H9 (cell line): ENCODE measurements at regions not wholly inside any gene's neighbourhood (a gene's known extent, or its start where the extent isn't known, plus 50 kb on each side); places are given as distances from the start of the nearest gene placed in this dataset.

Source experiments
- DNase-seq: peaks from one replicate; pipeline ENCODE4 v3.0.0-alpha.2; 2017
- H2AFZ ChIP-seq: one replicate; pipeline ENCODE4 v1.6.1; 2013; ENCODE audit warnings: mild to moderate bottlenecking, low read length, control low read depth, moderate library complexity
- H2AK5ac ChIP-seq: 2 replicates; pipeline ENCODE4 v1.6.1; 2013; ENCODE audit warnings: low read length, control low read depth, mixed read lengths; ENCODE audit not compliant: insufficient read length
- H2BK120ac ChIP-seq: one replicate; pipeline ENCODE4 v1.6.1; 2013; ENCODE audit warnings: low read depth, mild to moderate bottlenecking, low read length, control low read depth, inconsistent platforms; ENCODE audit not compliant: poor library complexity, severe bottlenecking
- H2BK12ac ChIP-seq: 2 replicates; pipeline ENCODE4 v1.6.1; 2013; ENCODE audit warnings: low read length, control low read depth, mixed read lengths, low read depth; ENCODE audit not compliant: insufficient read length
- H2BK15ac ChIP-seq: 2 replicates; pipeline ENCODE4 v1.6.1; 2013; ENCODE audit warnings: low read depth, low read length, control low read depth
- H2BK20ac ChIP-seq: one replicate; pipeline ENCODE4 v1.6.1; 2013; ENCODE audit warnings: low read depth, mild to moderate bottlenecking, low read length, control low read depth, inconsistent platforms; ENCODE audit not compliant: poor library complexity, severe bottlenecking
- H2BK5ac ChIP-seq: 2 replicates; pipeline ENCODE4 v1.6.1; 2013; ENCODE audit warnings: low read length, control low read depth, mixed read lengths; ENCODE audit not compliant: insufficient read length
- H3K14ac ChIP-seq: 2 replicates; pipeline ENCODE4 v1.6.1; 2013; ENCODE audit warnings: low read length, control low read depth; ENCODE audit not compliant: insufficient read depth
- H3K18ac ChIP-seq: 2 replicates; pipeline ENCODE4 v1.6.1; 2013; ENCODE audit warnings: low read depth, mild to moderate bottlenecking, mixed read lengths, low read length, control low read depth; ENCODE audit not compliant: insufficient read length
- H3K23ac ChIP-seq: 2 replicates; pipeline ENCODE4 v1.6.1; 2013; ENCODE audit warnings: low read length, control low read depth, mixed read lengths, low read depth; ENCODE audit not compliant: insufficient read length
- H3K23me2 ChIP-seq: 2 replicates; pipeline ENCODE4 v1.6.1; 2013; ENCODE audit warnings: low read depth, mild to moderate bottlenecking, mixed read lengths, low read length, control low read depth; ENCODE audit not compliant: insufficient read length, poor library complexity, severe bottlenecking
- H3K27ac ChIP-seq: 2 replicates; pipeline ENCODE4 v1.5.1; 2013; ENCODE audit warnings: low read length, control low read depth, mixed read lengths, low read depth; ENCODE audit not compliant: insufficient read length
- H3K27me3 ChIP-seq: 2 replicates; pipeline ENCODE4 v1.6.1; 2013; ENCODE audit warnings: low read length, control low read depth, inconsistent platforms; ENCODE audit not compliant: insufficient read depth
- H3K4ac ChIP-seq: 2 replicates; pipeline ENCODE4 v1.6.1; 2013; ENCODE audit warnings: low read depth, mild to moderate bottlenecking, control low read depth, inconsistent platforms, low read length, moderate library complexity
- H3K4me1 ChIP-seq: 2 replicates; pipeline ENCODE4 v1.6.1; 2013; ENCODE audit warnings: low read length, control low read depth, inconsistent platforms; ENCODE audit not compliant: insufficient read depth
- H3K4me2 ChIP-seq: 2 replicates; pipeline ENCODE4 v1.6.1; 2013; ENCODE audit warnings: low read length, control low read depth, mixed read lengths; ENCODE audit not compliant: insufficient read length, insufficient read depth
- H3K56ac ChIP-seq: 2 replicates; pipeline ENCODE4 v1.6.1; 2013; ENCODE audit warnings: low read depth, mild to moderate bottlenecking, mixed read lengths, low read length, control low read depth; ENCODE audit not compliant: insufficient read length
- H3K79me1 ChIP-seq: 2 replicates; pipeline ENCODE4 v1.6.1; 2013; ENCODE audit warnings: low read depth, mild to moderate bottlenecking, moderate library complexity, low read length, control low read depth, inconsistent platforms; ENCODE audit not compliant: insufficient read depth, poor library complexity, severe bottlenecking
- H3K79me2 ChIP-seq: 2 replicates; pipeline ENCODE4 v1.6.1; 2013; ENCODE audit warnings: low read length, control low read depth, inconsistent platforms; ENCODE audit not compliant: insufficient read depth
- H3K9ac ChIP-seq: 2 replicates; pipeline ENCODE4 v1.6.1; 2013; ENCODE audit warnings: low read length, control low read depth, mixed read lengths; ENCODE audit not compliant: insufficient read length; ENCODE audit errors: extremely low read depth
- H3K9me3 ChIP-seq: one replicate; pipeline ENCODE4 v1.6.1; 2013; ENCODE audit warnings: low read depth, low read length, inconsistent platforms; ENCODE audit not compliant: control insufficient read depth
- H3T11ph ChIP-seq: one replicate; pipeline ENCODE4 v1.6.1; 2013; ENCODE audit warnings: mild to moderate bottlenecking, low read length, control low read depth, inconsistent platforms
- H4K20me1 ChIP-seq: one replicate; pipeline ENCODE4 v1.6.1; 2013; ENCODE audit not compliant: control insufficient read depth, insufficient read length, insufficient read depth
- H4K5ac ChIP-seq: 2 replicates; pipeline ENCODE4 v1.6.1; 2013; ENCODE audit warnings: low read depth, mild to moderate bottlenecking, mixed read lengths, low read length, control low read depth; ENCODE audit not compliant: insufficient read length
- H4K8ac ChIP-seq: replicated peaks from 2 replicates; pipeline ENCODE4 v1.6.1; 2013; ENCODE audit warnings: low read length, control low read depth, mixed read lengths, low read depth; ENCODE audit not compliant: insufficient read length
- H4K91ac ChIP-seq: 2 replicates; pipeline ENCODE4 v1.6.1; 2013; ENCODE audit warnings: low read depth, mild to moderate bottlenecking, moderate library complexity, mixed read lengths, low read length, control low read depth; ENCODE audit not compliant: insufficient read length
- H3K27ac Mint-ChIP-seq, 3 experiments: 2 replicates in 2 of 3; 3 replicates in 1 of 3; pipeline ENCODE4 v1.8.0; 2020 to 2021; ENCODE audit warnings: mixed read lengths in 3 of 3, mild to moderate bottlenecking in 1 of 3, moderate library complexity in 1 of 3
- H3K27me3 Mint-ChIP-seq: 2 replicates; pipeline ENCODE4 v1.8.0; 2021; ENCODE audit warnings: low read depth, mild to moderate bottlenecking, moderate library complexity, mixed read lengths
- H3K36me3 Mint-ChIP-seq, 3 experiments: 2 replicates in 2 of 3; 3 replicates in 1 of 3; pipeline ENCODE4 v1.8.0; 2020 to 2021; ENCODE audit warnings: low read depth in 3 of 3, mixed read lengths in 3 of 3; ENCODE audit not compliant: insufficient read depth in 1 of 3
- H3K4me1 Mint-ChIP-seq, 2 experiments: 2 replicates each; pipeline ENCODE4 v1.8.0; 2020; ENCODE audit warnings: mixed read lengths in 2 of 2
- H3K4me3 Mint-ChIP-seq, 2 experiments: 2 replicates in 1 of 2; 3 replicates in 1 of 2; pipeline ENCODE4 v1.8.0; 2020 to 2021; ENCODE audit warnings: mild to moderate bottlenecking in 2 of 2, mixed read lengths in 2 of 2, moderate library complexity in 1 of 2
- H3K9me3 Mint-ChIP-seq, 2 experiments: 2 replicates in 1 of 2; 3 replicates in 1 of 2; pipeline ENCODE4 v1.8.0; 2020; ENCODE audit warnings: mild to moderate bottlenecking in 2 of 2, mixed read lengths in 2 of 2, moderate library complexity in 1 of 2
- WGBS: extraction: QIAGEN DNeasy Blood & Tissue Kit; methylation state at CpG from one replicate; pipeline ENCODE4 v1.1.7; 2013; ENCODE audit warnings: missing lambda C conversion rate, low lambda C conversion rate, mixed read lengths; ENCODE audit not compliant: insufficient read length; ENCODE audit errors: extremely low coverage; 5-methylcytosine and 5-hydroxymethylcytosine counted together
- TF ChIP-seq, protein P1 (sequence below): fragments of 200-600 bp; sonication (generic); conservative IDR thresholded peaks from 3 replicates; pipeline ENCODE4 v1.8.0; 2021; ENCODE audit warnings: antibody characterized with exemption, mild to moderate bottlenecking

DNA sequence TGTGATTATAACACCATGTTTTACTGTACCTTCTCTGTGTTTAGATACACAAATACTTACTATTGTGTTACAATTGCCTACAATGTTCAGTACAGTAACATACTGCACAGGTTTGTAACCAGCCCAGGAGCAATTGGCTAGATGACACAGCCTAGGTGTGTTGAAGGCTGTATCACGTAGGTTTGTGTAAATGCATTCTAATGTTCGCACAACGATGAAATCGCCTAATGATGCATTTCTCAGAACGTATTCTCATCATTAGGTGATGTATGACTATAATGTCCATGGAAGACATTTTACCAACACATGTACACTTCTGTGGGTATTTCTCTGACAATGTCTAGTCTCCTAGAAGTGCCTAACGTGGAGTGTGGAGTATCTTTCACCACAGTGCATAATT, 165.9 kb upstream of the KLF7 start:
- Histone ChIP-seq H4K8ac (no peak overlapping the region), H3K9ac (no peak overlapping the region), H3K79me1 (no peaks in the 10 kb centered on the region), H3K27ac (no peak overlapping the region), H2BK12ac (no peak overlapping the region), H3T11ph (no peak overlapping the region), H2BK120ac (no peak overlapping the region), H2AFZ (no peak overlapping the region), H3K4me2 (no peak overlapping the region), H2BK15ac (no peak overlapping the region), H3K23me2 (peaks cover 6% of the 10 kb centered on the region), H2AK5ac (no peak overlapping the region), H3K23ac (no peak overlapping the region), H4K5ac (no peak overlapping the region), H3K18ac (no peak overlapping the region), H3K4me1 (peaks cover 8% of the 10 kb centered on the region; the same call in 1 of the 2 replicates), H3K56ac (no peak overlapping the region), H4K20me1 (no peaks in the 10 kb centered on the region), H3K4ac (no peak overlapping the region), H3K9me3 (no peaks in the 10 kb centered on the region), H3K14ac (no peak overlapping the region), H2BK5ac (no peak overlapping the region), H2BK20ac (no peak overlapping the region), H3K27me3 (no peaks in the 10 kb centered on the region), H3K79me2 (no peaks in the 10 kb centered on the region), H4K91ac (no peak overlapping the region)
- no CpG with 5 or more reads among the region's 6 CpGs for WGBS
- peaks cover 44 to 45% of the 10 kb centered on the region in 2 experiments for H3K4me1 Mint-ChIP-seq
- H3K27me3 Mint-ChIP-seq, result no peaks in the 10 kb centered on the region
- no peaks in the 10 kb centered on the region for H3K36me3 Mint-ChIP-seq
- TF ChIP-seq, protein P1, sequence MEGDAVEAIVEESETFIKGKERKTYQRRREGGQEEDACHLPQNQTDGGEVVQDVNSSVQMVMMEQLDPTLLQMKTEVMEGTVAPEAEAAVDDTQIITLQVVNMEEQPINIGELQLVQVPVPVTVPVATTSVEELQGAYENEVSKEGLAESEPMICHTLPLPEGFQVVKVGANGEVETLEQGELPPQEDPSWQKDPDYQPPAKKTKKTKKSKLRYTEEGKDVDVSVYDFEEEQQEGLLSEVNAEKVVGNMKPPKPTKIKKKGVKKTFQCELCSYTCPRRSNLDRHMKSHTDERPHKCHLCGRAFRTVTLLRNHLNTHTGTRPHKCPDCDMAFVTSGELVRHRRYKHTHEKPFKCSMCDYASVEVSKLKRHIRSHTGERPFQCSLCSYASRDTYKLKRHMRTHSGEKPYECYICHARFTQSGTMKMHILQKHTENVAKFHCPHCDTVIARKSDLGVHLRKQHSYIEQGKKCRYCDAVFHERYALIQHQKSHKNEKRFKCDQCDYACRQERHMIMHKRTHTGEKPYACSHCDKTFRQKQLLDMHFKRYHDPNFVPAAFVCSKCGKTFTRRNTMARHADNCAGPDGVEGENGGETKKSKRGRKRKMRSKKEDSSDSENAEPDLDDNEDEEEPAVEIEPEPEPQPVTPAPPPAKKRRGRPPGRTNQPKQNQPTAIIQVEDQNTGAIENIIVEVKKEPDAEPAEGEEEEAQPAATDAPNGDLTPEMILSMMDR, result no peak
- no peaks in the 10 kb centered on the region for H3K9me3 Mint-ChIP-seq
- H3K4me3 Mint-ChIP-seq, result no peak overlapping the region
- DNase-seq, result no peak
- H3K27ac Mint-ChIP-seq, result no peak overlapping the region
